BE2C (cell line): ENCODE measurements at regions not wholly inside any gene's neighbourhood (a gene's known extent, or its start where the extent isn't known, plus 50 kb on each side); places are given as distances from the start of the nearest gene placed in this dataset.

Source experiments
- DNase-seq: peaks from one replicate; pipeline ENCODE4 v3.0.0-alpha.2; 2020
- H3K27me3 ChIP-seq: fragments of 250-450 bp; sonication (Bioruptor Pico); 2 replicates; pipeline ENCODE4 v1.5.1; 2020; ENCODE audit warnings: mild to moderate bottlenecking
- H3K36me3 ChIP-seq: fragments of 250-450 bp; sonication (Bioruptor Pico); 2 replicates; pipeline ENCODE4 v1.5.1; 2020; ENCODE audit warnings: mild to moderate bottlenecking
- H3K4me1 ChIP-seq: fragments of 250-450 bp; sonication (Bioruptor Pico); 2 replicates; pipeline ENCODE4 v1.5.1; 2020
- H3K4me3 ChIP-seq: 2 replicates; pipeline ENCODE4 v1.5.1; 2011; ENCODE audit warnings: low read depth, low read length
- H3K9me3 ChIP-seq: fragments of 250-450 bp; sonication (Bioruptor Pico); 2 replicates; pipeline ENCODE4 v1.5.1; 2020
- CTCF ChIP-seq: IDR thresholded peaks from 2 replicates; pipeline ENCODE4 v1.5.1; 2012; ENCODE audit warnings: mild to moderate bottlenecking, low read depth, low read length

GRCh38 chr3:66144568-66145407 lies 76.0 kb upstream of the SLC25A26 start:
- no peaks in the 10 kb centered on the region for H3K36me3 ChIP-seq

GRCh38 chr3:66142079-66142478 lies 78.7 kb upstream of the SLC25A26 start:
- Histone ChIP-seq H3K27me3 (no peaks in the 10 kb centered on the region), H3K36me3 (no peaks in the 10 kb centered on the region), H3K4me1 (peaks cover 16% of the 10 kb centered on the region), H3K9me3 (no peaks in the 10 kb centered on the region; the same call in 1 of the 2 replicates), H3K4me3 (no peak overlapping the region)
- no peak for DNase-seq
- TF ChIP-seq CTCF = no peak

More at GRCh38 chr3:66144568-66145407, 76.0 kb upstream of the SLC25A26 start:
- H3K4me1 ChIP-seq = peaks cover 9% of the 10 kb centered on the region
- DNase-seq = no peak
- TF ChIP-seq CTCF = no peak
- H3K4me3 ChIP-seq = no peak overlapping the region
- no peaks in the 10 kb centered on the region for H3K27me3 ChIP-seq
- H3K9me3 ChIP-seq = no peaks in the 10 kb centered on the region; the same call in 1 of the 2 replicates

GRCh38 chr3:66140743-66141372 lies 79.9 kb upstream of the SLC25A26 start:
- H3K4me3 ChIP-seq = no peak overlapping the region
- TF ChIP-seq CTCF = no peak
- DNase-seq = no peak
- no peaks in the 10 kb centered on the region for H3K36me3 ChIP-seq
- no peaks in the 10 kb centered on the region; the same call in 1 of the 2 replicates for H3K9me3 ChIP-seq
- H3K4me1 ChIP-seq = peaks cover 16% of the 10 kb centered on the region
- H3K27me3 ChIP-seq = no peaks in the 10 kb centered on the region

GRCh38 chr3:66140106-66140505 lies 80.7 kb upstream of the SLC25A26 start:
- peaks cover 13% of the 10 kb centered on the region for H3K4me1 ChIP-seq
- no peak for DNase-seq
- no peaks in the 10 kb centered on the region; the same call in 1 of the 2 replicates for H3K9me3 ChIP-seq
- H3K27me3 ChIP-seq = no peaks in the 10 kb centered on the region
- H3K4me3 ChIP-seq = no peak overlapping the region
- no peak for TF ChIP-seq CTCF
- H3K36me3 ChIP-seq = no peaks in the 10 kb centered on the region

GRCh38 chr3:66139415-66139814 lies 81.4 kb upstream of the SLC25A26 start:
- no peak for TF ChIP-seq CTCF
- no peaks in the 10 kb centered on the region for H3K27me3 ChIP-seq
- peak; percentile 51 for DNase-seq
- no peaks in the 10 kb centered on the region for H3K36me3 ChIP-seq
- H3K9me3 ChIP-seq = no peaks in the 10 kb centered on the region; the same call in 1 of the 2 replicates
- no peak overlapping the region for H3K4me3 ChIP-seq
- H3K4me1 ChIP-seq = peaks cover 12% of the 10 kb centered on the region
